Body of pancreas (tissue), 4 donors: ENCODE measurements at regions not wholly inside any gene's neighbourhood (a gene's known extent, or its start where the extent isn't known, plus 50 kb on each side); places are given as distances from the start of the nearest gene placed in this dataset.

Experiments used
- CTCF ChIP-seq, 7 experiments: fragments of 450-650 bp in 4 of 7; fragments of 200-600 bp in 3 of 7; sonication (generic) in 3 of 7; IDR thresholded peaks; one replicate each; pipeline ENCODE4 v1.5.1; 2016 to 2019; ENCODE audit warnings: antibody characterized with exemption in 7 of 7
- POLR2A ChIP-seq, 3 donors: fragments of 450-650 bp; IDR thresholded peaks; one replicate each; pipeline ENCODE4 v1.6.1; 2016; ENCODE audit warnings: antibody characterized with exemption in 3 of 3, mild to moderate bottlenecking in 2 of 3

DNA sequence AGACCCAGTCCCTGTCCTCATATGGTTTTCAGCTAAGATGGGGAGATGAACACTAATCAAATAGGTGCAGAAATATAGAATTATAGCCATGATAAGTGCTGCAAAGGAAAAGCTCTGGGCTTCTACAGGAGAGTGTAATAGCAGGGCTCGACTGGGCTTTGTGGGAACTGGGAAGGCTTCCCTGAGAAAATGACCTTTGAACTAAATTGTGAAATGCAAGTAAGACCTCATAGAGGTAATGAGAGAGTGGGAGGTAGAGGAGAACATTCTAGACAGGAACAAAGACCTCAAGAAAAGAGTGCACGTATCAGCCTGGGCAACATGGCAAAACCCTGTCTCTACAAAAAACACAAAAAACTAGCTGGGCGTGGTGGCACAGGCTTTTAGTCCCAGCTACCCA lies 231.6 kb downstream of the ABHD5 start:
- no peak for TF ChIP-seq CTCF (IDR thresholded peaks at IDR 0.05)
- TF ChIP-seq POLR2A (IDR thresholded peaks at IDR 0.05) = no peak
